ENCODE measurements at regions not wholly inside any gene's neighbourhood (a gene's known extent, or its start where the extent isn't known, plus 50 kb on each side); places are given as distances from the start of the nearest gene placed in this dataset.
"Not testable (repeated sequence)": the region's sequence is repeated elsewhere in the genome, so short reads cannot be mapped to it uniquely, and the experiment has no call there.

DNA sequence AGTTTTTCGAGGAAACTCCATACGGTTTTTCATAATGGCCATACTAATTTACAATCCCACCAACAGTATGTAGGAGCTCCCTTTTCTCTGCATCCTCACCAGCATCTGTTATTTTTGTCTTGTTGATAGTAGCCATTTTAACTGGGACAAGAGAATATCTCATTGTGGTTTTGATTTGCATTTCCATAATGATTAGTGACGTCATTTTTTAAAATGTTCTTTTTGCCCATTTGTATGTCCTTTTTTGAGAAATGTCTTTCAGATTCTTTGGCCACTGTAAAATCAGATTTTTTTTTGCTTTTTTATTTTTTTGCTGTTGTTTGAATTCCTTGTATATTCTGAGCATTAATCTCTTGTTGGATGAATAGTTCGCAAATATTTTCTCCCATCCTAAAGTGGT, 243.9 kb downstream of the TRIML1 start:
- no peaks in the 10 kb centered on the region for H3K36me3 ChIP-seq
- no peak overlapping the region for H3K27ac ChIP-seq
- H3K4me3 ChIP-seq: no peak overlapping the region
- no peaks in the 10 kb centered on the region for H3K4me1 ChIP-seq
- TF ChIP-seq POLR2A (IDR thresholded peaks at IDR 0.05): no peak
- no peak for TF ChIP-seq POLR2AphosphoS5 (IDR thresholded peaks at IDR 0.05)
- TF ChIP-seq, protein P1, sequence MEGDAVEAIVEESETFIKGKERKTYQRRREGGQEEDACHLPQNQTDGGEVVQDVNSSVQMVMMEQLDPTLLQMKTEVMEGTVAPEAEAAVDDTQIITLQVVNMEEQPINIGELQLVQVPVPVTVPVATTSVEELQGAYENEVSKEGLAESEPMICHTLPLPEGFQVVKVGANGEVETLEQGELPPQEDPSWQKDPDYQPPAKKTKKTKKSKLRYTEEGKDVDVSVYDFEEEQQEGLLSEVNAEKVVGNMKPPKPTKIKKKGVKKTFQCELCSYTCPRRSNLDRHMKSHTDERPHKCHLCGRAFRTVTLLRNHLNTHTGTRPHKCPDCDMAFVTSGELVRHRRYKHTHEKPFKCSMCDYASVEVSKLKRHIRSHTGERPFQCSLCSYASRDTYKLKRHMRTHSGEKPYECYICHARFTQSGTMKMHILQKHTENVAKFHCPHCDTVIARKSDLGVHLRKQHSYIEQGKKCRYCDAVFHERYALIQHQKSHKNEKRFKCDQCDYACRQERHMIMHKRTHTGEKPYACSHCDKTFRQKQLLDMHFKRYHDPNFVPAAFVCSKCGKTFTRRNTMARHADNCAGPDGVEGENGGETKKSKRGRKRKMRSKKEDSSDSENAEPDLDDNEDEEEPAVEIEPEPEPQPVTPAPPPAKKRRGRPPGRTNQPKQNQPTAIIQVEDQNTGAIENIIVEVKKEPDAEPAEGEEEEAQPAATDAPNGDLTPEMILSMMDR (IDR thresholded peaks at IDR 0.05): no peak
- DNase-seq (ENCODE audit: low spot score in 2 of 2): no peak
- intact Hi-C loops (cut with DNase I; ENCODE audit: low total_unique reads): no loop called here
- H3K9me3 ChIP-seq: peaks cover 0 to 6% of the 10 kb centered on the region in 2 donors
- no peaks in the 10 kb centered on the region for H3K27me3 ChIP-seq

DNA sequence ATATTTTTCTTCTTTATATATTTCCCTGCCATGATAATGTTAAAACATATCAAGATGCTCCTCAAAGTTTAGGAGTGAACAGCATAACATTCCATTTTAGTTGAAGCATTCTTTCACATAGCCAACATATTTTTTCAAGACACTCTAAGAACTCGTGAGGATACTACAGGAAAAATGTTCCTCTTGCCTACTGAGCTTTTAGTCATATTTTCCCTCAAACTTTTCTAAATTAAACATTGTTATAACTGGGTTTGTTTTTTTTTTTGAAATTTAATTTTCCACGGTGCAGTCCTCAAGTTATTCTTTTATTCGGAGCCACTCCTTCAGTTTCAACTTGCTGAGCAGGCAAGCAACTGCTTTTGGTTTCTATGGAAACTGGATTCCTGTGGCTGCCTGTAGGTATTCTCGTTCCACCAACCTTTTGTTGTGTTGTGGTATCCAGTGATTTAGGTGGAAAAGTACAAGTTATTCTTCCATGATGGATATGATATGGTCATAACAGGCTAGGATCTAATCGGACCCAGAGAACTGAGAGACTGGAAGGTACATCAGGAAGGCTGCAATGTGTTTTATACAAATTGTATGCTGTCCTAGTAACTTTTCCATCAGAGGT, 248.0 kb downstream of the TRIML1 start:
- H3K27me3 ChIP-seq: no peaks in the 10 kb centered on the region
- intact Hi-C loops (cut with DNase I; ENCODE audit: low total_unique reads): no loop called here
- no peaks in the 10 kb centered on the region for H3K36me3 ChIP-seq
- peak overlapping the region; percentile 45 to 66 for H3K27ac ChIP-seq
- H3K9me3 ChIP-seq: peaks cover 0 to 6% of the 10 kb centered on the region in 2 donors
- no peaks in the 10 kb centered on the region for H3K4me1 ChIP-seq
- no peak overlapping the region for H3K4me3 ChIP-seq
- DNase-seq (ENCODE audit: low spot score in 2 of 2): peak in 1 of 2 donors; percentile 38
- TF ChIP-seq POLR2AphosphoS5 (IDR thresholded peaks at IDR 0.05) (no peak), POLR2A (IDR thresholded peaks at IDR 0.05) (no peak)
- TF ChIP-seq, protein P1 (IDR thresholded peaks at IDR 0.05): no peak

DNA sequence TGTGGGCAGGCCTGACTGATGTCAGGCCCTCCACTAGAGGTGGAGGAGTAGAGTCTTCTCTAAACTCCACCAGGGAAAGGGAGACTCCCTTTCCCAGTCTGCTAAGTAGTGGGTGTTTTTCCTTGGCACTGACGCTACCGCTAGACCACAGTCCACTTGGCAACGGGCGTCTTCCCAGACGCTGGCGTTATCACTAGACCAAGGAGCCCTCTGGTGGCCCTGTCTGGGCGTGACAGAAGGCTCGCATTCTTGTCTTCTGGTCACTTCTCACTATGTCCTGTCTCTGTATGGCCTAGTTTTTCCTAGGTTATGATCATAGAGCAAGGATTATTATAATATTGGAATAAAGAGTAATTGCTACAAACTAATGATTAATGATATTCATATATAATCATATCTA, 252.1 kb downstream of the TRIML1 start:
- H3K4me1 ChIP-seq; DNase-seq (ENCODE audit: low spot score in 2 of 2); intact Hi-C loops (cut with DNase I; ENCODE audit: low total_unique reads); H3K27me3 ChIP-seq; H3K9me3 ChIP-seq; H3K36me3 ChIP-seq; H3K27ac ChIP-seq; H3K4me3 ChIP-seq: not testable (repeated sequence)

DNA sequence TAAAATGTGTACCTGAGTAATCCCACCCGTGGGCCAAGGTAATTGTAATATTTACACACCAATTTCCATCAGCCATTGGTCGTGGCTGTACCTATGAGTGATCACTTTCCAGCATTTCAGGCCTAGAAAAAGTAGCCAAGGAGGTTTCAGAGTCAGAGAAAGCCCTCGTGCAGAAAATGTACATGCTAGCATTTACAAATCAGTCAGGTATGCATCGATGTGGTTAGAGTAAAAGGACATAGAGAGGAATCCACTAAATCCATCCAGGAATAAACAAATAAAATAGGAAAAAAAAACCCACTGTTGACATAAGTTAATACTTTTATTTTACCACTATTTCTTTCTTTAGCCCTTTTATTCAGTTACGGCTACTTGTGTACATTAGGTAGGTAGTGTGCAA, 256.8 kb downstream of the TRIML1 start:
- Histone ChIP-seq H3K27me3 (no peaks in the 10 kb centered on the region), H3K4me1 (no peaks in the 10 kb centered on the region), H3K27ac (no peak overlapping the region), H3K36me3 (no peaks in the 10 kb centered on the region), H3K9me3 (no peaks in the 10 kb centered on the region), H3K4me3 (no peak overlapping the region)
- intact Hi-C loops (cut with DNase I; ENCODE audit: low total_unique reads): no loop called here
- no peak for TF ChIP-seq POLR2A (IDR thresholded peaks at IDR 0.05)
- no peak for DNase-seq (ENCODE audit: low spot score in 2 of 2)

- intact Hi-C loops (cut with DNase I; ENCODE audit: low total_unique reads): no loop called here
- Histone ChIP-seq H3K27ac (peak overlapping the region; percentile 61 to 76), H3K27me3 (no peaks in the 10 kb centered on the region), H3K9me3 (no peaks in the 10 kb centered on the region), H3K36me3 (no peaks in the 10 kb centered on the region), H3K4me1 (no peaks in the 10 kb centered on the region), H3K4me3 (no peak overlapping the region)
- no peak for DNase-seq (ENCODE audit: low spot score in 2 of 2)
- no peak for TF ChIP-seq POLR2A (IDR thresholded peaks at IDR 0.05)
- TF ChIP-seq POLR2AphosphoS5 (IDR thresholded peaks at IDR 0.05): no peak
- TF ChIP-seq, protein P1 (IDR thresholded peaks at IDR 0.05): no peak
These were observed 260.6 kb downstream of the TRIML1 start for GRCh38 chr4:188399834-188400233.

- no peak for TF ChIP-seq POLR2A (IDR thresholded peaks at IDR 0.05)
- TF ChIP-seq POLR2AphosphoS5 (IDR thresholded peaks at IDR 0.05): no peak
- TF ChIP-seq, protein P1 (IDR thresholded peaks at IDR 0.05): no peak
- Histone ChIP-seq H3K4me3 (no peak overlapping the region), H3K4me1 (no peaks in the 10 kb centered on the region), H3K27me3 (no peaks in the 10 kb centered on the region), H3K27ac (peak overlapping the region; percentile 61 to 76), H3K36me3 (no peaks in the 10 kb centered on the region), H3K9me3 (no peaks in the 10 kb centered on the region)
- intact Hi-C loops (cut with DNase I; ENCODE audit: low total_unique reads): no loop called here
- DNase-seq (ENCODE audit: low spot score in 2 of 2): peak in 1 of 2 donors; percentile 57
These were observed 261.2 kb downstream of the TRIML1 start for GRCh38 chr4:188400451-188400850.
